HepG2 (cell line): ENCODE measurements at regions not wholly inside any gene's neighbourhood (a gene's known extent, or its start where the extent isn't known, plus 50 kb on each side); places are given as distances from the start of the nearest gene placed in this dataset.

Experiments used
- AHDC1 ChIP-seq: sonication (generic); formaldehyde crosslinking; IDR thresholded peaks from 2 replicates; pipeline ENCODE4 v1.5.1; 2020; ENCODE audit warnings: mild to moderate bottlenecking, missing genetic modification reagents, borderline replicate concordance
- CTCF ChIP-seq: sonication (generic); formaldehyde crosslinking; IDR thresholded peaks from 2 replicates; pipeline ENCODE4 v1.5.0; 2020; ENCODE audit warnings: mild to moderate bottlenecking, missing genetic modification reagents, moderate library complexity
- EP300 ChIP-seq, 3 experiments: sonication (generic) in 1 of 3; formaldehyde crosslinking in 1 of 3; IDR thresholded peaks; 2 replicates each; pipeline versions ENCODE4 v1.5.1 to v1.6.1; 2011 to 2020; ENCODE audit warnings: low read depth in 2 of 3, low read length in 2 of 3, borderline replicate concordance in 1 of 3, improper control_type of control experiment in 1 of 3, mild to moderate bottlenecking in 1 of 3, missing genetic modification reagents in 1 of 3, moderate library complexity in 1 of 3
- PAX8 ChIP-seq: sonication (generic); formaldehyde crosslinking; IDR thresholded peaks from 2 replicates; pipeline ENCODE4 v1.8.0; 2022; ENCODE audit warnings: mild to moderate bottlenecking, missing genetic modification reagents, borderline replicate concordance
- TBL1XR1 ChIP-seq: fragments of 150-350 bp; IDR thresholded peaks from 2 replicates; pipeline ENCODE4 v1.6.1; 2014; ENCODE audit warnings: borderline replicate concordance, low read length; ENCODE audit not compliant: partially characterized antibody
- ZBTB7A ChIP-seq: sonication (generic); formaldehyde crosslinking; IDR thresholded peaks from 2 replicates; pipeline ENCODE4 v1.8.0; 2022; ENCODE audit warnings: mild to moderate bottlenecking, missing genetic modification reagents

- TF ChIP-seq ZBTB7A (CRISPR knock-in tag) (no peak), TBL1XR1 (no peak), CTCF (CRISPR knock-in tag) (no peak), EP300 (IDR thresholded peaks at IDR 0.05; ENCODE audit: low read depth in 2 of 2, low read length in 2 of 2) (no peak), EP300 (CRISPR knock-in tag; IDR thresholded peaks at IDR 0.05; ENCODE audit: borderline replicate concordance) (no peak), PAX8 (CRISPR knock-in tag) (no peak), AHDC1 (no peak)
Measured at GRCh38 chr20:4493386-4493785, 192.9 kb upstream of the PRNP start.
